ENCODE measurements at regions not wholly inside any gene's neighbourhood (a gene's known extent, or its start where the extent isn't known, plus 50 kb on each side); places are given as distances from the start of the nearest gene placed in this dataset.
"Not testable (repeated sequence)": the region's sequence is repeated elsewhere in the genome, so short reads cannot be mapped to it uniquely, and the experiment has no call there.

DNA sequence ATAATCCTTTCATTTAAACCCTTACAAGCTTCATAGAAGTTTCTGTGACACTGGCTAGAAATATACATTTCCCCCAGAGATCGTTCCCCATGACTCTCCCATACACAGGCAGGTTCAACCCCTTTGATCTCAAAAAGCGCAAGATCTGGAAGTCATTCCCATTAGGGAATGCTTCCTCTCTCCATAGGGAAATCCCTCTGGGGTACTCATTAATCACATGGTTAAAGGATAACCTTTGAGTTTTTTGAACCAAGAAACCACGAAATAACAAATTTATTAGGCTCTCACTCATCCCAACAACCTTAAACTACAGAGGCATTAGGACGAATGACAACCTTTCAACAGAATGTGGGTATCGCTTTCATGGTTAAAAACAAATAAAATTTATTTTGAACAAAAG is 211.9 kb upstream of the PRICKLE2 start:
- no peak for DNase-seq (ENCODE audit: low spot score)

DNA sequence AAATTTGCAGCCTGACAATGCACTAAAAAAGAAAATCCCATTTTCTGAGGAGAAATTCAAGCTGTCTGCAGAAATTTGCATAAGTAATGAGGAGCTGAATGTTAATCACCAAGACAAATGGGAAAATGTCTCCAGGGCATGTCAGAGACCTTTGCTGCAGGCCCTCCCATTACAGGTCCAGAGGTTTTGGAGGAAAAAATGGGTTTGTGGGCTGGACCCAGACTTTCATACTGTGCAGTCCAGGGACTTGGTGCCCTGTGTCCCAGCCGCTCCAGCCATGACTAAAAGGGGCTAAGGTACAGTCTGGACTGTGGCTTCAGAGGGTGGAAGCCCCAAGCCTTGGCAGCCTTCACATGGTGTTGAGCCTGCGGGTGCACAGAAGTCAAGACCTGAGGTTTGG is 209.8 kb upstream of the PRICKLE2 start:
- not testable (repeated sequence) for DNase-seq (ENCODE audit: low spot score)

DNA sequence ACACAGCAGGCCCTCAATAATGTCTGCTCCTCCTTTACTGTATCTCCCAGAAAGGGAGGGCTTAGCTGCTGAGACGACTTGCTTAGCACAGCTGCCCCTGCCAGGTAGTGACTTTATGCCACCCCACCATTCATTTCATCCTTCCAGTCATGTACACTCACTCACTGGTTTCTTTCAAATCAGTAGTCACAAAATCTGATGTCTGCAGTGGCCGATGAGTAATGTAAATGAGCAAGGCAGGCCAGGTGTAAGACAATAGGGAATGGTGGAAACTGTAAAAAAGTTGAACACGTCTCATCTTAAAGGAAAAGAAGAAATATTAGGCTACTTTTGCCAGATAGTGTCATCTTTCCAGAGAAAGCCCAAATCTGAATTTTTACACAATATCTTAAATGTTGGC is 207.6 kb upstream of the PRICKLE2 start:
- DNase-seq (ENCODE audit: low spot score), result no peak

DNA sequence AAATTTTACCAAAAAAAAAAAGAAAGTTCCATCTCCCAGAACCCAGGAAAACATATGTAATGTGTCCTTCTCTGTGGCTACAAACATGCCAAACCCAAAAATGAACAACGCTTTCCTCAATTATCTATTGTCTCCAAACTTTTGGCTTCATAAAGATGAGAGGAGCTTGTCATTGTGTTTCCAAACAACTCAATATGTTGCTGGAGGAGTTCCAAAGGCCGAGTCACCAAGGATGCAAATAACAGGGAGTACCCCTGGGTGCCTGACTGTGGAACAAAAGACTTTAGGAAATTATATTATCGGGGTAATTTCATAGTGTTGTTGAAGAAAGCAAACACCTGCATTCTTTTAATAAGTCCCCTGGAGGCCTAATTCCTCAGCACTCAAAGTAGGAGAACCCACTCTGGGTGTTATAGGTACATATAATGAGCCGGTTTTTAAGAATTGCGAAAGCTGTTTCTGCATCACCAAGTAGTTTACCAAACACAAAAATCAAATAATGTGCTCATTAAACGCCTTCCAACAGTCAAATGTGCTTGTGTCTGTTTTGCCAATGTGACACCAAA is 206.3 kb upstream of the PRICKLE2 start:
- no peak for DNase-seq (ENCODE audit: low spot score)

DNA sequence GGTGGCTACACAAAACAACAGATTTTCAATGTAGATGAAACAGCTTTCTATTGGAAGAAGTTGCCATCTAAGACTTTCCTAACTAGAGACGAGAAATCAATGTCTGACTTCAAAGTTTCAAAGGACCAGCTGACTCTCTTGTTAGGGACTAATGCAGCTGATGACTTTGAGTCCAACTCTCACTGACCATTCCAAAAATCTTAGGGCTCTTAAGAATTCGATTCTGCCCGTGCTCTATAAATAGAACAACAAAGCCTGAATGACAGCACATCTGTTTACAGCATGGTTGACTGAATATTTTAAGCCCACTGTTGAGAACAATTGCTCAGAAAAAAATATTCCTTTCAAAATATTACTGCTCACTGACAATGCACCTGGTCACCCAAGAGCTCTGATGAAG is 202.4 kb upstream of the PRICKLE2 start:
- no peak for DNase-seq (ENCODE audit: low spot score)

DNA sequence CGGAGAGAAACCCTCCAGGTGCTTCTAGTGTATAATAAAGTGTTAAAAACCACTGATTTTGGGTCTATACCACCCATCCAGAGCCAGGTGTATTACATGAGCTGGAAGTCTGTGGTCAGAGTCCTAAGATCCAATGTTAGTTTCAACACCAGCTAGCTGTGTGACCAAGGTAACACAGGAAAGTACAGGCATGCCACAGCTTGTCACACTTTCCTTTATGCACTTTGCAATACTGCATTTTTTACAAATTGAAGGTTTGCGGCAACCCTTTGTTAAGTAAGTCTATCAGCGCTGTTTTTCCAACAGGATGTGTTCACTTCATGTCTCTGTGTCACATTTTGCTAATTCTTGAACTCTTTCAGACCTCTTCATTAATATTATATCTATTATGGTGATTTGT is 201.3 kb upstream of the PRICKLE2 start:
- no peak for DNase-seq (ENCODE audit: low spot score)

DNA sequence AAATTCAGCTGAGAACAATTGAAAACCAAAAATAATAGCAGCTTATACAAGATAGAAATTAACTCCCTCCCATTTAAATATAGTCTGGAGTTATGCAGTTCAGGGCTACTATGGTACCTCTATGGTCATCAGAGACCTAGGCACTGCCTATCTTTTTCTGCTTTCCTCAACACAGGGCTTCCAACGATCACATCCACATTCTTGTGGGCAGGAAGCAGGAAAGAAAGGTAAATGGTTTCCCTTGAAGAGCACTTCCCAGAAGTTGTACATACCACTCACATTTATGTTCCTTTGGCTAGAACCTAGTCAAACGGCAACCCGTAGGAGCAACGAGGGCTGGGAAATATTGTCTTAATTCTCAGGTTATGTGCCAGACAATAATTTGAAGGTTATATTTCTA is 197.7 kb upstream of the PRICKLE2 start:
- no peak for DNase-seq (ENCODE audit: low spot score)

DNA sequence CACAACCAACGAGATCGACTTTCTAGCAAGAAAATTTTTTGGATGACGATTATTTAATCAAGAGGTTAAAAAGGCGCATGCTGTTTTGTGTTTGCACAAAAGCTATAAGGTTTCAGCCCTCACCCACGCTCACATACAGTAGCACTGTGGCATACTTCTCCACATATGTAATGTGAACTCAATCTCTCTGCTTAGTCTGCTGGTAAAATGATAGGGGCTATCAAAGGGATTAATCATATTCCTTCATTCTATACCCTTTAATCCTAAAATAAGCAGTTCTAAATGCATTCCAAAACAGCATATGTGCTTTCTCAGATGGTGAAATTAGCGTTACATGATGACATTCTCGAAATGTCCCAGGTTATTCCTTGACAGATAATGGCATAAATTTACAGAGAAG is 196.9 kb upstream of the PRICKLE2 start:
- DNase-seq (ENCODE audit: low spot score), result no peak

DNA sequence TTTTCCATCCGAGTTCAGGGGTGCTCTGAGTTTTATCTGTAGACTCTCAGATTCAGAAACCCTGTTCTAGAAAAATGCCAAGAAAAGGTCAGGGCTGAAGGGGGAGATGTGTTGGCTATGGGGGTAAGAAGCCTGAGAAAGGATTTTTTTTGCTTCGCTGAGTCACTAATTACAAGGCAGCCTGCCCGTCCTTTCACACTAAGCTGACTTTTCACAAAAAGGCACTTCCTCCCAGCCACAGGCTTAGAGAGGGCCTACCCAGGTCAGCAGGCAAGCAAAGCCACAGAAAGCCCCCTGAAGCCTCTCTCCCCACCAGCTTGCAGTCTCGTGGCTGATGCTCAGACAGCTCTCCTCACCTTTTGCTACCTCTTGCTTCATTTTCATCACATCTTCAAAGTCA is 192.6 kb upstream of the PRICKLE2 start:
- DNase-seq (ENCODE audit: low spot score), result peak; percentile 35

DNA sequence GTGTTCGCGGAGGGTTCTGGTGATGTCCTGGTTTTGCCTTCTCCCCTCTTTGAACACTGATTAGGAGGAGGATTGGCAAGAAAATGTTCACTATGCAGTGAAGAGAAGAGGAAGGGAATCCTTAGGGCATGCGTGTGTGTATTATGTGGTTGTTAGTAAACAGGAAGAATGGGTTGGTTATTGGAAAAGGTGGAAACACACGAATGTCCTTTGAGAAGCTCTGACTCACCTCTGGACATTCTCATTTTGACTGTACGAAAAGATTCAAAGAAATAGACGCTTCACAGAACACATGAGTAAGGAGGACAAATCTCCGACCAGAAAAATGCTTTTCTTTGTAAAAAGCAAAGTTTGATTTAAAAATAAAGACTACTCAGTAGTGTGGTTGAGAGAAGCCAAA is 188.8 kb upstream of the PRICKLE2 start:
- no peak for DNase-seq (ENCODE audit: low spot score)

DNA sequence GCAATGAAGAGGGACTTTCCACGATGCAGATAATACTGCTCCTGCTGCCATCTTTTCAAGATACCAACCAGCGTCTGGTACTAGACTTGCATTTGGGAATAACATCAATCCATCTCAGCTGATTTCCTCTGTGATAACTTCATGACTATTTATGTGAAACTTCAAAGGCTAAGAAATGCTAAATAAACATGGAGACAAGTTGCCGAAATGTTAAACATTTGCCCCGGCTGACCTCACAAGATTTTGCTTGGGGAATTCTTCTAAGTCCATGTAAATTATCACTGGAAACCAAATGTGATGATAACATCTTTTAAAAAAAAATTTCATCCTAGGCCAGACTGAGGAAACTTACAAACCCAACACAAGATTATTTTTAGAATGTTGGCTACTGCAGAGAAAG is 185.8 kb upstream of the PRICKLE2 start:
- DNase-seq (ENCODE audit: low spot score), result no peak

DNA sequence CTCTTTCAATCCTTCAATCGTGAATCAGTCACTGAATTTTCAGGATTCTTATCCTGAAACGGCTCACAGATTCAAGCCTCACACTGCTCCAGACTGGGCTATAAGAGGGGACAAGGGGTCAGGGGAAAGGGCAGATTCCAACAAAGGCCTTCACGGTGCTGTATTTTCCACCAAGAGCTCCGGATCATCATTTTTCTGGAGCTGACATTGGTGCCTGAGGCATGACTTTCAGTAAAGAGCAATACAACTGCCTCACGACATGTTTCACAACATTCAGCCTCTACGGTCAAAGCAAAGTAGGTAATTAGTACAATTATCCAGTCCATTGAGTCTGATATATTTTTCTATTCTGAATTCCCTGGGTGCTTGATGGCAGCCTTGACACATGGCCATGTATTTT is 185.0 kb upstream of the PRICKLE2 start:
- DNase-seq (ENCODE audit: low spot score), result no peak

DNA sequence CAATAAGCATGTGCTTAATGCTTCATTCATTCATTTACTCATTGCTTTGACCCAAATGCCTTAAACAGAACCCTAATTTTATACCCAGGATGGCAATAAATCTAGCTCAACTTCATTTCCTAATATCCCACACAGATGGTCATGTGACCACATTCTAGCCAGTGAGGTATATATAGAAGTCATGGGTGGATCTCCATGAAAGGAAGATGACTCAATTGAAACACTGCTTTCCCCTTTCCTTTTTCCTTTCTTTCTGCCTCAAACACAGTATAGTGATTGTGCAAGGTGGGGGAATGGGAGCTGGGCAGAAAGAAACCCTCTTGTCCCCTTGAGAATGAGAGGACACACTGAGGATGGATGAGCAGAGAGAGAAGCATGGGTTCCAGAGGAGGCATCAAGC is 183.5 kb upstream of the PRICKLE2 start:
- DNase-seq (ENCODE audit: low spot score), result no peak

DNA sequence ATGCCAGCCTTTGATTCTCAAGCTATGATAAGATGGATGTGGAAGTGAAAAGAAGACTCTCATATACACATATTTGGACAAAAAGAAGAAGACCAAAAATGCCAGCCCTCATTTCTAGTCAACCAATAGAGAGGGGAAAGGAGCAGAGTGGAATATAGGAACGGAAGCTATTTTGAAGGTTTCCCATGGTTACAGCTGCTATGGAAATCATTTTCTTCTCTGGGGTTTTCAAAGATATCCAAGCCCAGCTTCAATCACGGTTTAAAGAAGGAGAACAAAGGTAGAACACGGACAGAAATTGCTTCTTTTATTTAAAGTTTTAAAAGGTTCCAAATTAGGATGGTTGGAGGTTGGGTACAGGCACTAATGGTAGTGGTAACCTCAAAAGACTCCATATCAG is 181.0 kb upstream of the PRICKLE2 start:
- no peak for DNase-seq (ENCODE audit: low spot score)

DNA sequence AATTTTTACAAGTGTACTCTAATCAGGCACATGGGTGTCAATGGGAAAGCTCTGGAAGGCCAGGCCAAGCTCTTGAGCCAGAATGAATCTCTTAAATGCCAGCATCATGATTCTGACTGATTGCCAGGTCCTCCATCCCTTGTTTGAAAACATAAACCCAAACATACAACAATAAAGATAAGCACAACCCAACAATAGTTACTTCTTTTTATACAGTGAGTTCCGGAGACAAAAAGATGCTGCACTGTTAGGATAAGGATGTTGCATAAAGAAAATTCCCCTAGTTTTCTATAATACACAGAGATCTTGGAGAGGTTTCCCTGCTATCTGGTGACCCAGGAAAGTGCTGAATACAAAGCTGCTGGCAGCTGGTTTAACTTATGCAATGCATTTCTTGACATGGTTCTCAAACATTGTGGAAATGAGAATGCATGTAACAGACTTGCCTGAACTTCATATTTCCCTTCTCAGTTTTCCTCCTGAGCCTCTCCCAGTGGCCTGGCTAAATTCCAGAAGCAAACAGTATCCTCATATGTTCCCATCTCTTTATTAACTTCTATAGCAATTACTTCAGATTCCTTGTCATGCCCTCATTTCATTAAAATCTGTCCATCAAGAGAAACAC is 180.1 kb upstream of the PRICKLE2 start:
- DNase-seq (ENCODE audit: low spot score), result no peak

DNA sequence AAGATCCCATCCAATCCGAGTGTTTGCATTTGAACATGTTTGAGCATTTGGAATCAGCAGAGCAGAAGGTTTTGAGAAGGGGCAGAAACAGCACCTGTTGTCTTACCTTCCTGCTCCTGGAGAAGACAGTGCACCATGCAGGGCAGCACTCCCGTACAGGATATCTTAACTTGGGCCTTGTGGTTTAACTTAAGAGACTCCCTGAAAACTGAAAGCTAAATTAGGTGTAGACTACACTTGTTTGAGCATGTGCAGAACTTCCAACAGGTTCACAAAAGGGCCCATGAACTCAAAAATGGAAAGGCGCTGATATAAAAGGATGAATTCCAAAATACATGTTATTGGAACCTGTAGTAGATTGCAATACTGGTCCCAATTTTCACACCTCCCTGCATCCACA is 175.4 kb upstream of the PRICKLE2 start:
- no peak for DNase-seq (ENCODE audit: low spot score)

DNA sequence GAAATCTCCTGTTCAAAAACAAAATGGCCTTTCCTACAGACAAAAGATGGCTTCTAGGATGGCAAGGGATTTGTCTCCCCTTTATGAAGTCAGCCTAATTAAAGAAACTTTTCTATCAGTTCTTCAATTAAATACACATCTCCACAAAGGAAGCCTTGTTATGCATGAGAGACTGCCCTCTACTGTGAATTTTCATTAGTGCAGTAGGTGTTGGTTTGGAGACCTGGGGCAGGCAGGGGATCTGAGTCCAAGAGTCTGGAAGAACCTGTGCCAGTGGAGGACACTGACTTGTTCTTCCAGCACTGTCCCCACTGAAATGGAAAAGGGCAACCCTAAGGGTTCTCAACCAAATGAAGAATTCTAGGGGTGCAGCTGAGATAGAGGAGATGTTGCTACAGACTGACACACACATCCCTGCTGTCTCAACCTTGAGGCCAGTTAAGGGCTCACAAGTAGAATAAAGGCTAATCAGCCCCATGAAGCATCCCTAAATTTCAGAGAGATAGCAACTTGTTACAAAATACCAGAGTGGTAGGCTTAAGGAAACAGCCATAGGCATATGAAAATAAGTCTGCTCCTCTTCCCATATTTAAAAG is 174.0 kb upstream of the PRICKLE2 start:
- peak; percentile 78 for DNase-seq (ENCODE audit: low spot score)

DNA sequence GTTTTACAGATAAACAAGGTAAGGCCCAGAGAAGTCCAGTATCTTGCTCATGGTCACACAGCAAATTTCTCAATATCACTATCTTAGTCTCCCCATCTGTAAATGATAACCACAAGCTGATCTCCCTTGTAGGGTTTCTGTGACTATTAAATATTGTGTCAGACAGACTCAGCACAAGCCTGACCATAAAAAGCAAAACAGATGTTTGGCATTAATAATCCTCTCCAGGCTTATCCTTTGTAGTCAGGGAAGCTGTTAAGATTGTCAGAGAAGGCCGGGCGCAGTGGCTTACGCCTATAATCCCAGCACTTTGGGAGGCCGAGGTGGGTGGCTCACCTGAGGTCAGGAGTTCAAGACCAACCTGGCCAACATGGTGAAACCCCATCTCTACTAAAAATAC is 173.2 kb upstream of the PRICKLE2 start:
- no peak for DNase-seq (ENCODE audit: low spot score)

DNA sequence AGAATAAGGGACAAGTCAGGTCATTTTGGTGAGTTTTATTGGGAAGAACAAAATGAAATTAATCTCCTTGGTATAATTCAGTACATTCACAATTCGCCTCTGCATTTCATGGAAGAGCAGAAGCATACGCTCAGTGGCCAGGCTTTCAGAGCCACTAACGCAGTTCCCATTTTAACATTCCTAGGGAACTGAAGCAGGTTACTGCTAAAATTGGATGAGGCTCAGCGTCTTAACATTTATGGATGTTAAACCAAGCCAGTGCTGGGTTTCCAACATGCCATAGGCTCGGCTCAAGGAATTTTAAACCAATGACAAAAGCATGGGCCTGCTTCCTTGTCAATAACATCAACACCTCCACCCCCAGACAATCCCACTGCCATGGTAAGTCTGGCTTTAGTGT is 172.7 kb upstream of the PRICKLE2 start:
- no peak for DNase-seq (ENCODE audit: low spot score)

DNA sequence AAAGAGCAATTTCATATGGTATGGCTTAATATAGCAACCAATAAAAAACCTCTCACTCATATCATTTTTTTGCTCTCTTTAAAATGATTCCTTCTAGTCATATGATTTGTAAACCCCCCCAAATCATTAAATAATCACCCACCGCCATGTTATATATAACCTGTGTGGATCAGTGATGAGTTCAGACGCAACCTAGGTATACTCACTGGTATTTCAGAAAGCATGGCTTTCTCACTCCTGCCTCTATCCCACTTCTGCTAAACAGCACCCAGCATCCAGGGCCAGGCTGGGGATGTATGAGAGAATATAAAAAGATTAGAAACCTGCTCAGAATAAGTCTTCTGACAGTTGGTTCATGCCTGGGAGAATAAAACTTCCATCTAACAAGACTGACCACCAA is 172.3 kb upstream of the PRICKLE2 start:
- DNase-seq (ENCODE audit: low spot score), result no peak

DNA sequence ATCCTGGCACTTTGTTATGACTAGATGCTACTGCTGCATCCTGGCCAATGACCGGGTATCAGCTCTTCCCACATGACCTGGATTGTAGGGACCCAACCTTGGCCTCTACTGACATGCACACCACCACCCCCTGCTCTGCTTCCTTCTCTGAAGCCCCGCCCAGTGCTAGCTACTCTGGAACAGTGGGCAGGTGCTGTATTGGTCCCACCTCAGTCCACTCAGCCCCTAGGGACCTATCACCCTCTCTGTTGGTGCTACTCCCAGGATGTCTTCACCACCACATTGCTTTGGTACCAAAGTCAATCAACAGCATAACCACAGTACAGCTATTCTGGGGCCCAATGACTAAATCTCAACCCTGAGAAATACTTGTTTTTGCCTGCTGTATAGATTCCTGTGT is 170.2 kb upstream of the PRICKLE2 start:
- no peak for DNase-seq (ENCODE audit: low spot score)

DNA sequence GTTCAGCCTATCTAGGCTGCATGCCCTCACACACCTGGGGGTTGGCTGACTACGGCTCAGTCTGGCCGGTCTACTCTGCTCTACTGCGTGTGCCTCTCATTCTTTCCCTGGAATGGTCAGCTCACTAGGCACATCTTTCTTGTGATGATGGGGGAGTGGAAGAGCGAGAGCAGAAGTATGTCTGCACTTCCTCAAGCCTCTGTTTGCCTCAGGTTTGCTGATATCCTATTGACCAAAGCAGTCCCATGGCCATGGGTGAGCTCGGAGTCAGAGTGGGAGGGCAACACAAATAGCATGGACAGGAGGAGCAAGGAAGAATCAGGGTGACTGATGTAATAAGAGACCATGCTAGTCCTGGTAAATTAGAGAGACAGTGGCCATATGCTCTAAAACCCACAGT is 167.9 kb upstream of the PRICKLE2 start:
- no peak for DNase-seq (ENCODE audit: low spot score)

DNA sequence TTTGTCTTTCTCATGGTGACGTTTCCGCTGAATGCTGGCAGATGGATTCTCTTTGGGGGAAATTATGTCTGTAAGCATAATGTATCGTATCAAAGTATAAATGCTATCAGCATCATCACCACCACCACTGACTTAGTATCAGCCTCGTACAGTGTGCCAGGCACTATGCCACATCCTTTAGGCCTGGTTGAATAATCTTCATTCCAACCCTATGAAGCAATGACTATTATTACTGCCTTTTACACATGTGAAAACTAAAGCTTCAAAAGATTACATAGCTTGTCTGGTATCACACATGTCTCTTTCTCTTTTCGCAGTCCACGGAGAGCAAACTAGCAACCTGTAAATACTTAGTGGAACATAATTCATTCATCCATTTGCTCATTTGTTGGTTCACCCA is 166.7 kb upstream of the PRICKLE2 start:
- DNase-seq (ENCODE audit: low spot score), result no peak

DNA sequence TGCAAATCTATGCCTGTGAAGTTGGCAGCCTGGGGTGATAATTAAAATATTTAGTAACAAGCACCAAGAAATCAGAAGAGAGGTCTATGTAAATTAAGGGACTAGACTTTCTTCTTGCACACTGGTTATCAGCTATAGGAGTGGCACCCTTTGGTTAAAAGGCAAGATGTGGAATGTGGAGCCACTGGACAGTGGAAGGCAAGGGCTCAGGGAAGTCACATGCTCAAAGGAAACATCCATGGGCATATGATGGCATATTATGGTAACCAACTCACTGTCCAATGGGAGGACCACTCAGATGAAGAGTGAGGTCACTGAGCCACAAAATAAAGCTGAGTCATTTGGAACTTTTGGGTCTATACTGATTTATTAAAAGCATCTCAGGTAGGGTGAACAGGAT is 165.6 kb upstream of the PRICKLE2 start:
- DNase-seq (ENCODE audit: low spot score), result no peak

Data from iPS-NIHi11 (cell line).